ENCODE measurements at regions not wholly inside any gene's neighbourhood (a gene's known extent, or its start where the extent isn't known, plus 50 kb on each side); places are given as distances from the start of the nearest gene placed in this dataset.

DNA sequence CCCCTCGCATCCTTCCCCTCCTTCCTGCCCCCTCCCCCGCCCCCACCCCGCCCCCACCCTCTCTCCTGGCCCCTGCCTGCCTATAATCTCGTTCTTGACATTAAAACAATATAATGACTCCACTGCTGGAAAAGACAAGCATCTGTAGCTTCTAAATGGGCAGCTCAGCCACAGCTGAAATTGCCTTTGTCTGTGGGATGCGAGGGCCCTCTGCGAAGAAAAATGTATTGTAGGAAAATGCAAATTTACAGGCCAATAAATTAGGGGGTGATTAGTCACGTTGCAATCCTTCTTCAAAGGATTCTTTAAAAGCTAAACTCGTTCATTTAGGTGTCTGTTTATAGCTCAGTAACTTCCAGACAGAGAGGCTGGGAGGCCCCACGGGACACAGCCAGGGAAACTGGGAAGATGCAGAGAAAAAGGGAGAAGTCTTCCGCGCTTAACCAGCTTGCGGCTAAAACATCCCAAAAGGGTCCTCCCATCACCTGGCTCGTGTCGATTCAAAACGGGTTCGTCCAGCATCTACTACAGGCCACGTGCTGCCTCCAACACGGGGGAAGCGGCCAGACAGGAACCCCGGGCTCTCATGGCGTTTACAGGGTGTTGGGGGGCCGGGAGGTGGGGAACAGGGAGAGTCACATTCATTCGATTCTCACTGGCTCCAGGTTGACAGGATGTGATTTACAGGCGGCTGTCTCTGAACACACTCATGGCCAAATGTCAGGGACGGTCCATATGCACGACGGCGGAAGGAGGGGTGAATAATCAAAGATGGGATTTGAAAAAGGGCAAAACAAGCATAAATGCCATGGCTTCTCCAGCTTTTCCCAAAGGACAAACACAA, 100.5 kb upstream of the ZBTB40 start:
- H3K36me3 Mint-ChIP-seq = no peaks in the 10 kb centered on the region
- DNase-seq (ENCODE audit: low spot score in 2 of 2, unreplicated experiment in 2 of 2) = no peak
- peaks cover 34% of the 10 kb centered on the region for H3K4me1 Mint-ChIP-seq
- H3K9me3 Mint-ChIP-seq = no peaks in the 10 kb centered on the region
- peaks cover 27% of the 10 kb centered on the region for H3K27me3 Mint-ChIP-seq (ENCODE audit: low read depth)
- H3K4me3 Mint-ChIP-seq = peak overlapping the region; percentile 25
- peak overlapping the region; percentile 66 for H3K27ac Mint-ChIP-seq
- TF ChIP-seq, protein P1, sequence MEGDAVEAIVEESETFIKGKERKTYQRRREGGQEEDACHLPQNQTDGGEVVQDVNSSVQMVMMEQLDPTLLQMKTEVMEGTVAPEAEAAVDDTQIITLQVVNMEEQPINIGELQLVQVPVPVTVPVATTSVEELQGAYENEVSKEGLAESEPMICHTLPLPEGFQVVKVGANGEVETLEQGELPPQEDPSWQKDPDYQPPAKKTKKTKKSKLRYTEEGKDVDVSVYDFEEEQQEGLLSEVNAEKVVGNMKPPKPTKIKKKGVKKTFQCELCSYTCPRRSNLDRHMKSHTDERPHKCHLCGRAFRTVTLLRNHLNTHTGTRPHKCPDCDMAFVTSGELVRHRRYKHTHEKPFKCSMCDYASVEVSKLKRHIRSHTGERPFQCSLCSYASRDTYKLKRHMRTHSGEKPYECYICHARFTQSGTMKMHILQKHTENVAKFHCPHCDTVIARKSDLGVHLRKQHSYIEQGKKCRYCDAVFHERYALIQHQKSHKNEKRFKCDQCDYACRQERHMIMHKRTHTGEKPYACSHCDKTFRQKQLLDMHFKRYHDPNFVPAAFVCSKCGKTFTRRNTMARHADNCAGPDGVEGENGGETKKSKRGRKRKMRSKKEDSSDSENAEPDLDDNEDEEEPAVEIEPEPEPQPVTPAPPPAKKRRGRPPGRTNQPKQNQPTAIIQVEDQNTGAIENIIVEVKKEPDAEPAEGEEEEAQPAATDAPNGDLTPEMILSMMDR (IDR thresholded peaks at IDR 0.05; ENCODE audit: unreplicated experiment) = no peak

DNA sequence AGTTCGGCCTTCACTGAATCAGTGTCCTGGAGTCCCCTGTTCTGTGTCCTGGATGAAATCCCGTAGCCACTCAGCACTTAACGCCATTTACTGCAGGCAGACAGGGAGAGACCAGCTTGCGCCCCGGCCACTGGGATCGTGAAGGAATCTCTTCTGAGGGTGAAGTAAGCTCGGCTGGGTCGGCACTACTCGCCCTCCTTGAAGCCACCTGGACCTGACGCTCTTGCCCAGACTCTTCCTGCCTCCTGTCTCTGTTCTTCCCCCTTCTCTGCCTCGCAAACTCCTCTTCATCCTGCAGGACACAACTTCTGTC, 99.9 kb upstream of the ZBTB40 start:
- Mint-ChIP-seq H3K36me3 (no peaks in the 10 kb centered on the region), H3K4me1 (peaks cover 34% of the 10 kb centered on the region), H3K27ac (peak overlapping the region; percentile 66), H3K4me3 (no peak overlapping the region), H3K9me3 (no peaks in the 10 kb centered on the region), H3K27me3 (ENCODE audit: low read depth) (peaks cover 21% of the 10 kb centered on the region)
- no peak for DNase-seq (ENCODE audit: low spot score in 2 of 2, unreplicated experiment in 2 of 2)
- TF ChIP-seq, protein P1 (IDR thresholded peaks at IDR 0.05; ENCODE audit: unreplicated experiment) = no peak

- no peak for DNase-seq (ENCODE audit: low spot score in 2 of 2, unreplicated experiment in 2 of 2)
- Mint-ChIP-seq H3K36me3 (no peaks in the 10 kb centered on the region), H3K27me3 (ENCODE audit: low read depth) (peaks cover 26% of the 10 kb centered on the region), H3K27ac (no peak overlapping the region), H3K4me3 (no peak overlapping the region), H3K4me1 (peaks cover 34% of the 10 kb centered on the region), H3K9me3 (no peaks in the 10 kb centered on the region)
- TF ChIP-seq, protein P1 (IDR thresholded peaks at IDR 0.05; ENCODE audit: unreplicated experiment) = no peak
Observed at GRCh38 chr1:22352355-22352754, 99.3 kb upstream of the ZBTB40 start.

DNA sequence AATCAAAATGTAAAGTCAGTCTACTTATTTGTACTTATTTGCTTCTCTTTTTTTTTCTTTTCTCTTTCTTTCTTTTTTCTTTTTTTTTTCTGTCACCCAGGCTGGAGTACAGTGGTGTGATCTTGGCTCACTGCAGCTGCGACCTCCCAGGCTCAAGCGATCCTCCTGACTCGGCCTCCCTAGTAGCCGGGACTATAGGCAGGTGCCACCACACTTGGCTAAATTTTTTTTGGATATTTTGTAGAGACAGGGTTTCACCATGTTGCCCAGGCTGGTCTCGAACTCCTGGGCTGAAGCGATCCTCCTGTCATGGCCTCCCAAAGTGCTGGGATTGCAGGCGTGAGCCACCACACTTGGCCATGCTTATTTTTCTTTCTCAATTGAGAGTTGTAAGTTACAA, 98.8 kb upstream of the ZBTB40 start:
- H3K9me3 Mint-ChIP-seq = no peaks in the 10 kb centered on the region
- no peak overlapping the region for H3K4me3 Mint-ChIP-seq
- H3K27ac Mint-ChIP-seq = no peak overlapping the region
- no peaks in the 10 kb centered on the region for H3K36me3 Mint-ChIP-seq
- DNase-seq (ENCODE audit: low spot score in 2 of 2, unreplicated experiment in 2 of 2) = no peak
- peaks cover 34% of the 10 kb centered on the region for H3K4me1 Mint-ChIP-seq
- H3K27me3 Mint-ChIP-seq (ENCODE audit: low read depth) = peaks cover 26% of the 10 kb centered on the region
- TF ChIP-seq, protein P1 (IDR thresholded peaks at IDR 0.05; ENCODE audit: unreplicated experiment) = no peak

DNA sequence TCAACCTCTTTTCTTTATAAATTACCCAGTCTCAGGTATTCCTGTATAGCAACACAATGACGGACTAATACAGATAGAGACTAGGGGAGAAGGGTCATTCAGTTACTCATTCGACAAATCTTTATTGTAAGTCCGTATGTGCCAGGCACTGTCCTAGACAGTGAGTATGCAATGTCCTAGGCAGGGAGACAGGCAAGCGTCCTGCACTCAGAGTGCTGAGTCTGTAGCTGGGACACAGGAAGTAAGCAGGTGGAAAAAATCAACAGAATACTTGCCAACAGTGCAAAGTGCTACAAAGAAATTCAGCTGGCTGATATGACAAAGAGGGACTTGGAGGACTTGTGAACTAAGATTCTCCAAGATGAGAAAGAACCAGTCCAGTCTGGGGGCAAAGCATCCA, 92.2 kb upstream of the ZBTB40 start:
- no peak overlapping the region for H3K27ac Mint-ChIP-seq
- no peak overlapping the region for H3K4me3 Mint-ChIP-seq
- peaks cover 35% of the 10 kb centered on the region for H3K27me3 Mint-ChIP-seq (ENCODE audit: low read depth)

More for the DNA sequence above, 92.2 kb upstream of the ZBTB40 start:
- Mint-ChIP-seq H3K36me3 (no peaks in the 10 kb centered on the region), H3K4me1 (peaks cover 13% of the 10 kb centered on the region), H3K9me3 (peaks cover 3% of the 10 kb centered on the region)
- TF ChIP-seq, protein P1 (IDR thresholded peaks at IDR 0.05; ENCODE audit: unreplicated experiment) = no peak
- DNase-seq (ENCODE audit: low spot score in 2 of 2, unreplicated experiment in 2 of 2) = no peak

Measured in mesothelial cell of epicardium (in vitro differentiated cells).